Bronchial epithelial cell (primary cell): ENCODE measurements at regions not wholly inside any gene's neighbourhood (a gene's known extent, or its start where the extent isn't known, plus 50 kb on each side); places are given as distances from the start of the nearest gene placed in this dataset.

Source experiments
- DNase-seq: peaks from one replicate; pipeline ENCODE4 v3.0.0-alpha.2; 2010; ENCODE audit warnings: low read depth
- FAIRE-seq: peaks from 2 replicates; lab custom pipeline; 2011; peaks lifted over from hg19 to GRCh38; lab: Jason Lieb, UNC
- H3K27me3 ChIP-seq: 2 replicates; pipeline ENCODE4 v1.5.1; 2011; ENCODE audit warnings: low read length; ENCODE audit not compliant: control insufficient read depth, insufficient read depth
- H3K36me3 ChIP-seq: 2 replicates; pipeline ENCODE4 v1.5.1; 2011; ENCODE audit warnings: low read length; ENCODE audit not compliant: control insufficient read depth, insufficient read depth
- H3K4me3 ChIP-seq: 2 replicates; pipeline ENCODE4 v1.5.1; 2011; ENCODE audit warnings: mild to moderate bottlenecking, low read depth, low read length, control low read depth
- CTCF ChIP-seq: IDR thresholded peaks from 2 replicates; pipeline ENCODE4 v1.5.1; 2011; ENCODE audit warnings: mild to moderate bottlenecking, moderate library complexity, low read length, control low read depth, inconsistent platforms; ENCODE audit not compliant: insufficient read depth, severe bottlenecking

GRCh38 chr3:18656410-18656809 lies 231.3 kb upstream of the SATB1 start:
- DNase-seq: no peak
- TF ChIP-seq CTCF: no peak
- no peak for FAIRE-seq
- H3K4me3 ChIP-seq: no peak overlapping the region
- no peaks in the 10 kb centered on the region for H3K36me3 ChIP-seq
- peaks cover 2% of the 10 kb centered on the region for H3K27me3 ChIP-seq

GRCh38 chr3:18655827-18656226 lies 230.7 kb upstream of the SATB1 start:
- DNase-seq: no peak
- no peak for FAIRE-seq
- no peak for TF ChIP-seq CTCF
- H3K27me3 ChIP-seq: peaks cover 2% of the 10 kb centered on the region
- H3K4me3 ChIP-seq: no peak overlapping the region
- no peaks in the 10 kb centered on the region for H3K36me3 ChIP-seq

- peaks cover 6% of the 10 kb centered on the region for H3K27me3 ChIP-seq
- H3K4me3 ChIP-seq: no peak overlapping the region
- FAIRE-seq (no peak), DNase-seq (peak; percentile 72)
- H3K36me3 ChIP-seq: no peaks in the 10 kb centered on the region
- TF ChIP-seq CTCF: no peak
Measured at GRCh38 chr3:18652781-18653180, 227.6 kb upstream of the SATB1 start.

- no peak for DNase-seq
- FAIRE-seq: no peak
- Histone ChIP-seq H3K27me3 (peaks cover 6% of the 10 kb centered on the region), H3K4me3 (no peak overlapping the region), H3K36me3 (no peaks in the 10 kb centered on the region)
- no peak for TF ChIP-seq CTCF
Measured at GRCh38 chr3:18650731-18651130, 225.6 kb upstream of the SATB1 start.

GRCh38 chr3:18649666-18650363 lies 224.7 kb upstream of the SATB1 start:
- Histone ChIP-seq H3K4me3 (no peak overlapping the region), H3K36me3 (no peaks in the 10 kb centered on the region), H3K27me3 (peaks cover 6% of the 10 kb centered on the region)
- TF ChIP-seq CTCF: no peak
- DNase-seq (no peak), FAIRE-seq (no peak)
